GM21576 (cell line): ENCODE measurements at regions not wholly inside any gene's neighbourhood (a gene's known extent, or its start where the extent isn't known, plus 50 kb on each side); places are given as distances from the start of the nearest gene placed in this dataset.
"Not testable (repeated sequence)": the region's sequence is repeated elsewhere in the genome, so short reads cannot be mapped to it uniquely, and the experiment has no call there.

Experiments used
- ATAC-seq: cut with Tn5 transposase; IDR thresholded peaks from one replicate; pipeline ENCODE4 v1.9.1; 2021; ENCODE audit warnings: mild to moderate bottlenecking, moderate library complexity; ENCODE audit not compliant: unreplicated experiment

GRCh38 chr2:12017499-12018157, 271.2 kb downstream of the LPIN1 start:
- ATAC-seq, result no peak

- not testable (repeated sequence) for ATAC-seq
Measured at GRCh38 chr2:12018726-12019125, 272.3 kb downstream of the LPIN1 start.

- no peak for ATAC-seq
Measured at GRCh38 chr2:12020833-12021469, 274.5 kb downstream of the LPIN1 start.

- ATAC-seq, result not testable (repeated sequence)
Measured at GRCh38 chr2:12024197-12024907, 277.9 kb downstream of the LPIN1 start.

GRCh38 chr2:12027136-12027535, 280.7 kb downstream of the LPIN1 start:
- no peak for ATAC-seq

- ATAC-seq, result no peak
Measured at GRCh38 chr2:12031866-12032265, 285.4 kb downstream of the LPIN1 start.

GRCh38 chr2:12032398-12032797, 286.0 kb downstream of the LPIN1 start:
- ATAC-seq, result peak; percentile 76

- no peak for ATAC-seq
Measured at GRCh38 chr2:12032975-12033374, 286.5 kb downstream of the LPIN1 start.

- ATAC-seq, result no peak
Measured at GRCh38 chr2:12033494-12033893, 287.1 kb downstream of the LPIN1 start.

GRCh38 chr2:12034382-12034781, 287.9 kb downstream of the LPIN1 start:
- ATAC-seq, result no peak

- ATAC-seq, result no peak
Measured at GRCh38 chr2:12035029-12035720, 288.7 kb downstream of the LPIN1 start.

GRCh38 chr2:12035956-12036639, 289.7 kb downstream of the LPIN1 start:
- ATAC-seq, result no peak

- no peak for ATAC-seq
Measured at GRCh38 chr2:12036640-12036983, 290.2 kb downstream of the LPIN1 start.

- no peak for ATAC-seq
Measured at GRCh38 chr2:12037301-12037700, 290.9 kb downstream of the LPIN1 start.

- no peak for ATAC-seq
Measured at GRCh38 chr2:12041236-12041635, 294.8 kb downstream of the LPIN1 start.

GRCh38 chr2:12043131-12043530, 296.7 kb downstream of the LPIN1 start:
- no peak for ATAC-seq

- peak; percentile 50 for ATAC-seq
Measured at GRCh38 chr2:12044857-12045256, 298.4 kb downstream of the LPIN1 start.

- ATAC-seq, result peak; percentile 66
Measured at GRCh38 chr2:12045864-12046291, 299.4 kb downstream of the LPIN1 start.

GRCh38 chr2:12046641-12047040, 300.2 kb downstream of the LPIN1 start:
- ATAC-seq, result no peak

- ATAC-seq, result no peak
Measured at GRCh38 chr2:12047761-12048160, 301.3 kb downstream of the LPIN1 start.

- ATAC-seq, result no peak
Measured at GRCh38 chr2:12048550-12048949, 302.1 kb downstream of the LPIN1 start.
